ENCODE measurements at regions not wholly inside any gene's neighbourhood (a gene's known extent, or its start where the extent isn't known, plus 50 kb on each side); places are given as distances from the start of the nearest gene placed in this dataset.

DNA sequence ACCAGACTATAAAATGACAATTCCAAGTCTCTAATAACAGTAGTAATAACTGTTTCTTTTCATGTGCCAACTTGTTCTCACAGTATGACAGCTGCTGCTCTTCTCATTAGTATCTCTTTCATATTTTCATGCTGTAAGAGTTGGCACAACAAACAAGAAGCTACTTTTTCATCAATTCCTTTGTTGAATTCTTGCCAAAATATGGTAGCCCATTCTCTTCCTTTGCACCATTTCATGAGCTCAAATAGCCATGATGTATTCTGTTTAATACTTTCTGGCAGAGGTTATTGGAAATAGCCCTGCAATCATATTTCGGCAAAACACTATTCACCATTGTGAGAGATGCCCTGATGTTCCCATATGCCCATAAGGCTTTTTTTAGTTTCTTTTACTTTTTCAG lies 1100.7 kb downstream of the TRHDE start:
- peak; percentile 32 for DNase-seq

GRCh38 chr12:73374360-73374759 lies 1102.2 kb downstream of the TRHDE start:
- DNase-seq, result no peak

- no peak for DNase-seq
These were observed 1111.5 kb downstream of the TRHDE start for GRCh38 chr12:73383584-73384222.

- no peak for DNase-seq
These were observed 1112.4 kb downstream of the TRHDE start for GRCh38 chr12:73384592-73384991.

DNA sequence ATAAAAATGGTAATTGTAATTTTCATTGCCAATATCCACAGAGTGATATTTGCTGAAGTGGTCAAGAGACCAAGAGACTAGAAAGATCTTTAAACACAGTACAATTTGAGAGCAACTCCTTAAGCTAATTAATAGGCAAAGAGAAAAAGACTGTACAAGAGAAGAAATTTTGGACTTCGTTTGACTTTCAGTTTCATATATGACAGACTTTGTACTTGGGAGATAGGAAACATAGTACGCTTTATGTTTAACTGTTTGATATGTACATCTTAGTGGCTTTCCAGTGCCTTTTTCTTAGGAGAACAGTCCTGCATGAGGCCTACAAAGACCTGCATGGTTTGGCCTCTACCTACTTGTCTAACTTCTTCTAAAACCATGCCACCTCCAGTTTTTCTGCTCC lies 1118.1 kb downstream of the TRHDE start:
- no peak for DNase-seq

- no peak for DNase-seq
These were observed 1124.6 kb upstream of the ATXN7L3B start for GRCh38 chr12:73413051-73413450.

DNA sequence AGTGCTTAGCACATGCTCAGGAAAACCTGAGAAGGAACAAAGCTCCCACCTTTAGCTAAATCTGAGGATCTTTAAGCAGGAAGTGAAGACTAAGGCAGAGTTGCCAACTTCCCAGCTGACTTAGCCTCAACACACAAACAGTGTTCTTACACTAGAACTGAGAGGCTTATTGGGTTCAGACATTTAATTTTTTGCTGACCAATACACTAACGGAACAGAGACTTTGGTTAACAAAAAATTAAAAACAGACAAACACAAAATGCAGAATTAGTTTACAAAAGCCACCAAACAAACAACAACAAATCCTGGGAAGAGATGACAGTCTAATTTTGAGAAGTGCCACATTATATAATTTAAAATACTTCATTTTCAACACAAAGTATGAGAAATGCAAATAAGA lies 1123.7 kb upstream of the ATXN7L3B start:
- DNase-seq, result no peak

DNA sequence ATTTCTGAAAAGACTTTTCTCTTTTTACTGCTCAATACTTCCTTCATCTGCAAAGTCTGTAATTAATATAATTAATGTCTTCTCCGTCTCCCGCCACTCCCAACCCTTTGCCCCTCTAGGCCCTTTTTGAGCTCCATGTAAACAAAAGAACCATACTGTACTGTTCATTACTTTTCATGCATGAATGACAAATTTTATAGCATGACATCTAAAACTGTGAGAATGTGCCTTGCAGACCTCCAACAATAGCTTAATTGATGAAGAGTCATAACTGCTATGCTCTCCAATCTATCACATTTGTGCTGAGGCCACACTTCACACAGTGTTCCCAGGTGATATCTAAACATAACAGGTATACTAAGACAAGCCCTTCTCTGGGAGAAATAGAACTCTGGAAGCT lies 1122.7 kb upstream of the ATXN7L3B start:
- DNase-seq, result no peak

DNA sequence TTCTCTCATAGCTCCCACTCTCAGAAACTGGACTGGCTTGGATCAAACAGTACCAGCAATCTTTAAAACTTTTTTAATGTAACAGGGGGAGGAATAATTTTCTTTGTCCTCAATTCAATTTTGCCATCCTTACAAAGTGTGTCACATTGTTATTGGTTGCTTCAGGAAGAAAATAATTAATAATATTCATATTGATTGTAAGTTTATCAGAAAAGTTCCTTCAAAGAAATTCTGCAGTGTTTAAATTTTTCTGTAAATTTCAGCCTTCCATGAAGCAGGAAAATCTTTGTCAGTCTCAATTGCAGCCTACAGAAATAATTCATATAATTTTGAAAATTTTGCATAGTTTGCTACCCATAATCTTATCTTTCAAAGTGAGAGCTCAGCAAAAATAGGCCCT lies 1119.1 kb upstream of the ATXN7L3B start:
- DNase-seq, result no peak

DNA sequence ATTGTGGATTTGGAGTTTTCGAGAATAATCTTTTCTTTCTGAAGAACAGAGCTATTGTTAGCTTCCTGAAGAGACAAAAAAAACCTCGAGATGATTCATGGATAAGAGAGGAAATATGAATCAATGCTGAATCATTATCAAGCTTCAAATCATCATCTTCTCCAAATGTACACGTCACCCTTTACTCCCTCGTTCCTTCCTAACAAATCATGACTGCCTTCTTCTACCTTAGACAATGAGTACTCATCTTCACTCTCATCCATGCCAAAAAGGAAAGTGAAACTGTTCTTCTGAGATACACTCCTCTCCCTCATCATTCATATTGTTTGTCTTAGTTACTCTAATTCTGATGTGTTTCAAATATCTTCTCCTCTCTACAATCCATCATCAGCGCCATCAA lies 1115.8 kb upstream of the ATXN7L3B start:
- no peak for DNase-seq

DNA sequence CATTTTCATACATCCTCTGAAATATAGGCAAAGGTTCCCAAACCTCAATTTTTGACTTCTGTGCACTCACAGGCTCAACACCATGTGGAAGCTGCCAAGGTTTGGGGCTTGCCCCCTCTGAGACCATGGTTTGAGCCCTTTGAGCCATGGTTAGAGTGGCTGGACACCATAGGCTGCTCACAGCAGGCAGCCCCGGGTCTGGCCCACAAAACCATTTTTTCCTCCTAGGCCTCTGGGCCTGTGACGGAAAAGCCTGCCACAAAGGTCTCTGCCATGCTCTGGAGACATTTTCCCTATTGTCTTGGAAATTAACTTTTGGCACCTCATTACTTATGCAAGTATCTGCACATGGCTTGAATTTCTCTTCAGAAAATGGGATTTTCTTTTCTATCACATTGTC lies 1113.2 kb upstream of the ATXN7L3B start:
- DNase-seq, result no peak

DNA sequence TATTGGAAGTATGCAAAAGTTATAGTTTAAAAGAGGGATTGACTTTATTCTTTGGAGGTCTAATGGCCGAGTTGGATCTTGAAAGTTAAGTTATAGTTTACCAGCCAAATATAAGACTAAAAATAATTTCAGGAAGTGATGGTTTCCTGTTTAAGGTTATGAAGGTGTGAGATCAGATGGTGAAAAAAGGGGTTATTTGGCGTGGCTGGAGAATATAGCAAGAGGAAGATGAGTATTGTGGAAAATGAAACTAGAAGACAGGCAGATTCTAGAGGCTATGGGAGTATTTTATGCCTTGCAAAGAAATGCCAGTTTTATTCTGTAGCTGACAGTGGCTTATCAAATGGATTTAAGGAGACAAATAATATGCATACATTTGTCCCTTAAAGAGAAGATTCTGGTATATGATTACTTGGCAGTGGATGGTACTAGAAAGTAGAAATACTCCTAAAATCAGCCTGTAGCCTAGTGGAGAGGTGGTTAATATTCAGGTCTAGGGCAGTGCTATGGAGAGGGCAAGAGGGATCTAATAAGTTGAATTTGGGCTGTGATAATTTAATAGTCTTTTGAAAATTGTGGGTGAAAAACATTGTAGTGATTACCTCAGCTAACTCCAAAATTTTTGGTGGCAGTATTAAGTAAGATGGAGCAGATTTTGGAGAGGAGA lies 1091.8 kb upstream of the ATXN7L3B start:
- no peak for DNase-seq

DNA sequence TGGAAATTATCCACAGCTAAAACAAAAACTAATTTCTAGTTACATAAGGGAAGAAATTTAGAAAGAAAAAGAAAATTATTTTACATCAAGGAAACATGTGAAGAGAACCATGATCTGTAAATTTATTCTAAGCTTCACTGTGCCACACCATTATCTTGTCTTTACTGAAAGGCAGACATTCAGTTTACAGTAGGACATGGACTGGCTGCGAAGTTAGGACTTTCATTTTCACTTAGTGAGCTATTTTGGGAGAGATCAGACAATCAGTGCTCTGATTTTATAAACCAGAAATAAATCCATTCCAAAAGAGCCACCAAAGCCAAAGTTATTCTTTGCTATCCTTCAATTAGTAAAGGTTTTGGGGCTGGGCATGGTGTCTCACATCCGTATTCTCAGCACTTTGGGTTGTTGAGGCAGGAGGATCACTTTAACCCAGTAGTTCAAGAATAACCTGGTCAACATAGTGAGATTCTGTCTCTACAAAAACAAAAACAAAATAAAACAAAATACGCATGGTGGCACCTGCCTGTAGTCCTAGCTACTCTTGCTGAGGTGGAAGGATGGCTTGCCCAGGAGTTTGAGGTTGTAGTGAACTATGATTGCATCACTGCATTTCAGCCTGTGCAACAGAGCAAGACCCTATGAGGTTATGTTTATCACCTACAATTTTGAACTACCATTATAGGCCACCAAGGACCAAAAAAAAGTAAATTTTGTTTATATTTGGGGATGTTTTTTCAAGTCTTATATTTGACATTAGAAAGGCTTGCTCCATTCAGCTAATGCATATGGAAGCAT lies 1084.8 kb upstream of the ATXN7L3B start:
- no peak for DNase-seq

DNA sequence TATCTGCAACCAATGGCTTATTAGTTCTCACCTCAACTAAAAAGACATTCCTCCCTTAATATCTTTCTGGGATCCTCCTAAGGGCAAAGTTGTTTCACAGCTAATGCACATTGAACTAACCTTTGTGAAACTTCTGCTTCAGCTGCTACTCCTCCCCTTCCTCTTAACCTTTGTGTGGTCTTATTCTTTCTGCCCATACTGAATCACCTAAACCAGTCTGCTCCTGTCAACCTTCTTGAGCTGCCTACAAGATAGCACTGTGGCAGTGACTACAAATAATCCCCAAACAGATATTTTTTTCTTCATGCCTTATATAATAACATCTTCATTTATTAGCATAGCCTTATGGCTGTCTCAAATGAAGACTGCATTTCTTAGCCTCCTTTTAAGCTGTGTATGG lies 1077.4 kb upstream of the ATXN7L3B start:
- DNase-seq, result no peak

DNA sequence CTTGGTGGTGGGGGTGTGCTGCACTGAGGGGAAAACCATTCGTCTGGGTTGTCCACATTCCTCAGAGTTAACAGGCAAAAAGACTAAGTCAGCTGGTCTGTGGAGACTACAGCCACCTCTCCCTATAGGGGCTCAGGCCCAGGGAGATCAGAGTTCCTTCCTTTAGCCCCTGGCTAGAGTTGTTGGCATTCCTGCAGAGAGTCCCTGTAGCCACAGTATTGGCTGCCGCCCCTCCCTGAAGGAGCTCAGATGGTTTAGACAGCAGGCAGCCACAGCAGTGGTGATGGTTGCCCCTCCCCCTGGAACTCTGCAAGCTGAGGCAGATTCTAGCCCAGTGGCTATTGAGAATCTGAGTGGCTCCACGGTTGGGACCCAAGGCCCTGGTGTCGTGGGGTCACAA lies 1072.5 kb upstream of the ATXN7L3B start:
- no peak for DNase-seq

DNA sequence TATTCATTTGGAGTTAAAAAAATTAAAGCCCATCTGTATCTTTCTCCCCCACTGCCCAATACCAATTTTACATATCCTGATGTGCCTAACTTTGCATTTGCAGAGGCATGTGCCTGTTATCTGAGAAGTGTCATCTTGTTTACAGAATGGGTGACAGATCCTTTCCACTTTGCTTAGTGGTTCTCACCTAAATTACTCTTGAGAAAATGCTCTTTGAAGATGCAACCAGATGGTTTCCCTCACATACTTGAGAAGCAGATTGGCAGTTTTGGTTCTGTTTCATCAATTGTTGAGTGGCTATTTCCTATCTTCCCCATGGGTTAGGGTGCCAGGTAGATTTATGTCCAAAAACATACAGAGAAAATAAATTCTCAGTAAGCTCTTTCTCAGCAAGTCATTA lies 1051.4 kb upstream of the ATXN7L3B start:
- no peak for DNase-seq

- DNase-seq, result no peak
These were observed 1031.0 kb upstream of the ATXN7L3B start for GRCh38 chr12:73506611-73507010.

GRCh38 chr12:73514672-73515071 lies 1023.0 kb upstream of the ATXN7L3B start:
- no peak for DNase-seq

- DNase-seq, result no peak
These were observed 1019.8 kb upstream of the ATXN7L3B start for GRCh38 chr12:73517859-73518258.

- DNase-seq, result no peak
These were observed 1008.4 kb upstream of the ATXN7L3B start for GRCh38 chr12:73529231-73529630.

DNA sequence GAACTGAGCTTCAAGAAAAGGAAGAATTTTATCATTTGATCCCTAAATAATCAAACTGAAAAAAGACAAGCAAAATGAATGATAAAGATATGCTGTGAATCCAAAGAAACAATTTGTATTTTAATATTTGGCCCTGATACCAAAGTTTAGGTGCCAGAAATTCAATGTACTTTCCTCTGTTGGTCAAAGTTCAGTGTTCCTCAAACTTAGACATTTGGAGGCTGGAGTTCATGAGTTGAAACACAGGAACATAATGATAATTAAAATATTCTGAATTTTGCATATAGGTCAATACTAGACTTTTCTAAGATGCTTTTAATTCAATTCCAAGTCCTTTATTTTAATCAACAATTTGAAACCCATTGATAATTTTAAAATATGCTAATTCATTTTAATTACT lies 1007.7 kb upstream of the ATXN7L3B start:
- DNase-seq, result no peak

GRCh38 chr12:73531752-73532151 lies 1005.9 kb upstream of the ATXN7L3B start:
- DNase-seq, result no peak

- DNase-seq, result no peak
These were observed 990.2 kb upstream of the ATXN7L3B start for GRCh38 chr12:73547421-73547820.

DNA sequence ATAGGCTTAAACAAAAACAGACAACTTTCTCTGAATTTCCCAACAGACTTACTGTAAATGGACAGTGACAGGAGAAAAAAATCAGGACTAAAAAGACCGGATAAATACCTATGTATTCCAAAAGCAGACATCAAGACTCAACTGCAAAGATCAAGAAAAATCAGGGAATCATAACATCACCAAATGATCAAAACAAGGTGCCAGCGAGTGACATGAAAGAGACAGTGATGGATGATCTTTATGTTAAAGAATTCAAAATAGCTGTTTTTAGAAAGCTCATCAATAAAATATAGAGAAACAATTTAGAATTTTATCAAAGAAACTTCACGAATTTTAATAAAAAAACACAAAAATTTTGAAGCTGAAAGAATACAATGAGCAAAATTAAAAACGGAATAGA lies 952.5 kb upstream of the ATXN7L3B start:
- no peak for DNase-seq
